NCI-H446 (cell line): ENCODE measurements at regions not wholly inside any gene's neighbourhood (a gene's known extent, or its start where the extent isn't known, plus 50 kb on each side); places are given as distances from the start of the nearest gene placed in this dataset.
"Not testable (repeated sequence)": the region's sequence is repeated elsewhere in the genome, so short reads cannot be mapped to it uniquely, and the experiment has no call there.

Experiments
- DNase-seq, 2 experiments: peaks; one replicate each; lab custom pipeline; 2025; lab: John Stamatoyannopoulos, UW

GRCh38 chr3:13137941-13138832 lies 65.0 kb upstream of the IQSEC1 start:
- DNase-seq: no peak

DNA sequence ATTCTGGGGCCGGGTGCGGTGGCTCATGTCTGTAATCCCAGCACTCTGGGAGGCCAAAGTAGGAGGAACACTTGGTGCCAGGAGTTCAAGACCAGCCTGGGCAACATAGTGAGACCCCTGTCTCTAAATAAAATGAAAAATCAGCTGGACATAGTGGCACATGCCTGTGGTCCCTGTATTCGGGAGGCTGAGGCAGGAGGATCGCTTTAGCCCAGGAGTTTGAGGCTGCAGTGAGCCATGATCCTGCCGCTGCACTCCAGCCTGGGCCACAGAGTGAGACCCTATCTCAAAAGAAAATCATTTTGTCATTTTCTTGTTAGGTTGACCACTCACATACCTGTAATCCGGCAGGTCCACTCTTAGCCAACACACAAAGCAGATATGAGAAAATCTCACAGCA lies 63.6 kb upstream of the IQSEC1 start:
- DNase-seq: not testable (repeated sequence)

- DNase-seq: no peak
Observed at GRCh38 chr3:13136426-13136825, 63.2 kb upstream of the IQSEC1 start.

DNA sequence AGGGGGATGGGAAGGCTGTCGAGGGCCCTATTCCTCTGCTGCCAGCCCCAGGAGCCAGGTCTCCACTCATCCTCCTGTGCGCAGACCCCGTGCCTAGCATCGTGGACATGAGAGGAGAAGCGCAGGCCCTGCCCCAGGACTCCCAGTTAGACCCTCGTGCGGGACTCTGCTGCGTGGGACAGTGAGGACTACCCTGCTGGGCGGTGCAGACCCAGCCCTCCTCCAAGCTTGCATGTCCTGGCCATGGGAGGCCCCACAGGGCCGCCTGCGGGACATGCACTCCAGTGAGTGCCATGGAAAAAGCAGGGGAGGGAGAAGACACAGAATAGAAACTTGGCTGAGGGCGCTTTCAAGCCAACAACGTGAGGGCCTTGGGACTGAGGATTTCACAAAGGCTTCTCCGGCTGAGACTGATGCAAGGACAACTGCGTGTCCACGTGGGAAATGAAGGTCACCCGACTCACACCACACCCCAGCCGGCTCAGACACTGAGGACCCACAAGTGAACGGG lies 62.6 kb upstream of the IQSEC1 start:
- DNase-seq: no peak

GRCh38 chr3:13135251-13135810 lies 62.1 kb upstream of the IQSEC1 start:
- DNase-seq: no peak

DNA sequence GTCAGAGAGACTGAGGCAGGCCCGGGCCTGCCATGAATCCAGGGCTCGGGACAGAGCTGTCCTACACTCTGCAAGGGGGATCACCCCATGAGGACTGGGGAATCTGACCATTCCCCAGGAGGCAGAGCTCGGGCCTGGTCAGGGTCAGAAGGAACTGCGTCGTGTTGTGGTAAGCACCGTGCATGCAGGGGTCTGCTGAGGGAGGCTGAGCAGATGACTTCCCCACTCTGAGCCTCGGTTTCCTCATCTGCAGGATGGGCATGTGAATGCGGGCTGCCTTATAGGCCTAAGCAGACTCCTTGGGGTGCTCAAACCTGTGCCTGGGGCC lies 61.6 kb upstream of the IQSEC1 start:
- no peak for DNase-seq

- DNase-seq: no peak
Observed at GRCh38 chr3:13134166-13134878, 61.1 kb upstream of the IQSEC1 start.

- no peak for DNase-seq
Observed at GRCh38 chr3:13133471-13133981, 60.3 kb upstream of the IQSEC1 start.

GRCh38 chr3:13132731-13133410 lies 59.6 kb upstream of the IQSEC1 start:
- no peak for DNase-seq

GRCh38 chr3:13132281-13132680 lies 59.1 kb upstream of the IQSEC1 start:
- DNase-seq: no peak

- DNase-seq: no peak
Observed at GRCh38 chr3:13130464-13131193, 57.4 kb upstream of the IQSEC1 start.

- no peak for DNase-seq
Observed at GRCh38 chr3:13125092-13126015, 52.1 kb upstream of the IQSEC1 start.

- no peak for DNase-seq
Observed at GRCh38 chr3:13124631-13125030, 51.4 kb upstream of the IQSEC1 start.

- DNase-seq: no peak
Observed at GRCh38 chr3:13123765-13124164, 50.5 kb upstream of the IQSEC1 start.

DNA sequence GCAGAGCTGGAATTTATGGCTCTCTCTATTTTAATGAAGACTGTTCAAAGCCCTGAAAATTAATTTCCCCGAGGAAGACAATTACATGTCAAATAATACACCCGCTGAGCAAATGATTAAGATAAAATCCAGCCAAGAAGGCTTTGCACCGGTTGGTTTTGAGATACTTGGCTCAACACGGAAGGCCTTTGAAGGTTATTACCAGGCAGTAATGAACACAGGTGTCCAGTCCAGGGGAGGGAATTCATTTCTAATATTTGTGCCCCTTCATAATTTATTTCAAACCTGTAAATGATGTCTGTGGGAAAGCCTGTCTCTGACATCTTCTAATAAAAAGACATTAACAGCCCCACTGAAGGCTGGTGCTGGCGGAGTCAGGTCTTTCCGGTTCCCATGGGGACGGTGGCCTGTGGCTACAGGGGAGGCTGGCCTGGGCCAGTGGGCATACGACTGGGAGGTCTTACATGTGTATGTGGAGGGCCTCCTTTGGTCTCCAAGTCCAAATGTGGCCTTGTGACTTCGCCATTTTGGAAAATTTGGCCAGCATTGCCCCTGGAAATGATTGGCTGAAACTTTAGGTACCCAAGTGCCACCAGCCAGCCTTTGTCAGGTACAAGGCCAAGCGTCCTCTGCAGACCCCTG lies 49.9 kb upstream of the IQSEC1 start:
- DNase-seq: no peak
